RWPE2 (cell line): ENCODE measurements at regions not wholly inside any gene's neighbourhood (a gene's known extent, or its start where the extent isn't known, plus 50 kb on each side); places are given as distances from the start of the nearest gene placed in this dataset.
A peak's percentile ranks its signal among the peaks of the same experiment; 100 is the strongest.
"Not testable (repeated sequence)": the region's sequence is repeated elsewhere in the genome, so short reads cannot be mapped to it uniquely, and the experiment has no call there.

Experiments used
- ATAC-seq: fragments of 200-7000 bp; cut with Tn5 transposase; 3 replicates; pipeline ENCODE4 v1.9.1; 2021; ENCODE audit warnings: low read depth
- DNase-seq: peaks from one replicate; pipeline ENCODE4 v3.0.0-alpha.2; 2020; ENCODE audit warnings: low spot score
- H3K27ac ChIP-seq: fragments of 450-650 bp; 2 replicates; pipeline ENCODE4 v1.5.1; 2017; ENCODE audit warnings: mild to moderate bottlenecking; ENCODE audit not compliant: poor library complexity, severe bottlenecking
- H3K27me3 ChIP-seq: fragments of 250-450 bp; sonication (Bioruptor Pico); 2 replicates; pipeline ENCODE4 v1.5.1; 2021; ENCODE audit warnings: mild to moderate bottlenecking, moderate library complexity; ENCODE audit not compliant: insufficient read depth, poor library complexity, severe bottlenecking
- H3K36me3 ChIP-seq: fragments of 250-450 bp; sonication (Bioruptor Pico); 2 replicates; pipeline ENCODE4 v1.5.1; 2020; ENCODE audit warnings: low read depth, mild to moderate bottlenecking, moderate library complexity
- H3K4me1 ChIP-seq: fragments of 250-450 bp; sonication (Bioruptor Pico); 2 replicates; pipeline ENCODE4 v1.5.1; 2021; ENCODE audit warnings: mild to moderate bottlenecking, moderate library complexity; ENCODE audit not compliant: insufficient read depth, poor library complexity, severe bottlenecking
- H3K4me3 ChIP-seq: fragments of 250-450 bp; sonication (Bioruptor Pico); 2 replicates; pipeline ENCODE4 v1.5.1; 2021; ENCODE audit warnings: mild to moderate bottlenecking, moderate library complexity; ENCODE audit not compliant: severe bottlenecking
- H3K9me3 ChIP-seq: fragments of 250-450 bp; sonication (Bioruptor Pico); 2 replicates; pipeline ENCODE4 v1.5.1; 2021; ENCODE audit warnings: mild to moderate bottlenecking, moderate library complexity; ENCODE audit not compliant: severe bottlenecking
- TF ChIP-seq, protein P1 (sequence below): fragments of 450-650 bp; IDR thresholded peaks from one replicate; pipeline ENCODE4 v1.5.1; 2017; ENCODE audit warnings: mild to moderate bottlenecking, moderate library complexity; ENCODE audit not compliant: poor library complexity, severe bottlenecking

DNA sequence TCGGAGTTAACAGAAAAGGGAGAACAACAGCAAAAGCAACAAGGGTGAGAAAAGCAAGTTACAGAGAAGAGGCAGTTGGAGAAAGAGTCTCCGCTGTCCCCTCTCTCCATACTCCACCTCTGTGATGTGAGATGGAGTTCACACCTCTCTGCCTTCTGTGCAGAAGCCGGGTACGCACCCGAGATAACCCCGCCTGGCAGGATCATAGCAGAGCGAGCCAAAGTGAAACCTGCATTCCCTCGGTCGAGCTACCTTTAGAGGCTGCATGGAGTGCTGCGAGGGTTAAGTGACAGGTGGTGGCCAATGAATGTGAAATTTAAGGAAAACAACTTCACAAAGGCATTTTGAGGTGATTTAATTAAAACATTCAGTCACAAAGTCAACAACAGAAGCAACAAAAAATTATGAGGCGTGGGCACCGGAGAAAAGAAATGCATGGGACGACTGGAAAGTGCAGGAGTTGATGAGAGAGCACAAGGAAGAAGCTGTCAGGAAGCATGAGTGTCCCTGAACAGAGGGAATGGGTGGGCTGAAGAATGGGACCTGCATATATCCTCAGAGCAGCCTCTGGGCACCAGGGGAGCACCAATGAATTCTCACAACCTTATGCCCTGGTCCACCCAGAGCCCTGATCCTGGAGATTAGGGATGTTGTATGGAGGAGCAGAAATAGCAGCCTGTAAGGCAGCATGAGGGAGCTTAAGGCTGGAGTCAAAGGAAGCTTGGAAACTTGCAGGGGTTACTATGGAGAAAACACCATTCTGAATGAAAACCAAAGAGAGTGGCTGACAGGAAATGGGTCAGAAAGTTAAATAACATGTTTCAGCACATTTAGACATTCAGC is 208.3 kb downstream of the EMP1 start:
- ATAC-seq (peak; percentile 45; the same call in 1 of the 3 replicates), DNase-seq (no peak)
- TF ChIP-seq, protein P1, sequence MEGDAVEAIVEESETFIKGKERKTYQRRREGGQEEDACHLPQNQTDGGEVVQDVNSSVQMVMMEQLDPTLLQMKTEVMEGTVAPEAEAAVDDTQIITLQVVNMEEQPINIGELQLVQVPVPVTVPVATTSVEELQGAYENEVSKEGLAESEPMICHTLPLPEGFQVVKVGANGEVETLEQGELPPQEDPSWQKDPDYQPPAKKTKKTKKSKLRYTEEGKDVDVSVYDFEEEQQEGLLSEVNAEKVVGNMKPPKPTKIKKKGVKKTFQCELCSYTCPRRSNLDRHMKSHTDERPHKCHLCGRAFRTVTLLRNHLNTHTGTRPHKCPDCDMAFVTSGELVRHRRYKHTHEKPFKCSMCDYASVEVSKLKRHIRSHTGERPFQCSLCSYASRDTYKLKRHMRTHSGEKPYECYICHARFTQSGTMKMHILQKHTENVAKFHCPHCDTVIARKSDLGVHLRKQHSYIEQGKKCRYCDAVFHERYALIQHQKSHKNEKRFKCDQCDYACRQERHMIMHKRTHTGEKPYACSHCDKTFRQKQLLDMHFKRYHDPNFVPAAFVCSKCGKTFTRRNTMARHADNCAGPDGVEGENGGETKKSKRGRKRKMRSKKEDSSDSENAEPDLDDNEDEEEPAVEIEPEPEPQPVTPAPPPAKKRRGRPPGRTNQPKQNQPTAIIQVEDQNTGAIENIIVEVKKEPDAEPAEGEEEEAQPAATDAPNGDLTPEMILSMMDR = no peak
- H3K27me3 ChIP-seq = no peaks in the 10 kb centered on the region
- no peaks in the 10 kb centered on the region for H3K9me3 ChIP-seq
- H3K4me1 ChIP-seq = no peaks in the 10 kb centered on the region
- H3K27ac ChIP-seq = no peak overlapping the region
- H3K36me3 ChIP-seq = no peaks in the 10 kb centered on the region
- no peak overlapping the region for H3K4me3 ChIP-seq

DNA sequence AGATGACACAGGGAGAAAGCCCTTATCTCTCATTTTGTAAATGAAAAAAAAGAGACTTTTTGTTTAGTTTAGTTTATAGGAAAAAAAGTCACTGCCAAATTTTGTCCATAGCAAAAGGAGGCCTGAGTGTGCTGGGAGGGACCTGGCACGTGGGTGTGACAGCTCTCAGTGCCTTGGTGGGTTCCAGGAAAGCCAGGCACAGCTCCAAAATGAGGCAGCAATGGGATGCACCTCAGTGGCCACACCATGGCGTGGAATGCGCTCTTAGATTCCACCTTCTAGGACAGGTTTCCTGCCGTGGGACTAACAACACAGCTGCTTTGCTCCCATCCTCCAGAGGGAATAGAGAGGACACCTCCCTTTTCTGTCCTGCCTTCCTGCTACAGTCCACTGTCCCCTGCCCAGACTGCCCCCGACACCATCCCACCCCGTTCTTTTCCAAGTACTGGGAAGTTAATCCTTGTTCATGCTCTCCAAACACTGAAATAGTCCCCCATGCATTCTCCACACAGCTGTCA is 207.6 kb downstream of the EMP1 start:
- H3K9me3 ChIP-seq = no peaks in the 10 kb centered on the region
- no peak for ATAC-seq

DNA sequence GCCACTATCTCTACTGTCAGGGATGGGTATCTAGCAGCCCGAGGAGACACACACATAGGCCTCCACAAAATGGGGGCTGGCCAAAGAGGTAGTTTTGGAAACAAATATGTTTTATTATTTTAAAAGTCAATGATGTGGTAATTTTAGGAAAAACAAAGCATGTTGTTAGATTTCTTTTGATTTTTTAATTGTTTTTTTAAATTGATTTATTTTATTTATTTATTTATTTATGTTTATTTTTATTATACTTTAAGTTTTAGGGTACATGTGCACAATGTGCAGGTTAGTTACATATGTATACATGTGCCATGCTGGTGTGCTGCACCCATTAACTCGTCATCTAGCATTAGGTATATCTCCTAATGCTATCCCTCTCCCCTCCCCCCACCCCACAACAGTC is 194.8 kb downstream of the EMP1 start:
- not testable (repeated sequence) for H3K36me3 ChIP-seq, DNase-seq, H3K9me3 ChIP-seq, H3K27me3 ChIP-seq, ATAC-seq, H3K27ac ChIP-seq, H3K4me1 ChIP-seq, H3K4me3 ChIP-seq

More for the DNA sequence above, 207.6 kb downstream of the EMP1 start:
- H3K27ac ChIP-seq = no peak overlapping the region
- TF ChIP-seq, protein P1 = no peak
- H3K4me3 ChIP-seq = no peak overlapping the region
- no peak for DNase-seq
- no peaks in the 10 kb centered on the region for H3K36me3 ChIP-seq
- no peaks in the 10 kb centered on the region for H3K27me3 ChIP-seq
- H3K4me1 ChIP-seq = no peaks in the 10 kb centered on the region

DNA sequence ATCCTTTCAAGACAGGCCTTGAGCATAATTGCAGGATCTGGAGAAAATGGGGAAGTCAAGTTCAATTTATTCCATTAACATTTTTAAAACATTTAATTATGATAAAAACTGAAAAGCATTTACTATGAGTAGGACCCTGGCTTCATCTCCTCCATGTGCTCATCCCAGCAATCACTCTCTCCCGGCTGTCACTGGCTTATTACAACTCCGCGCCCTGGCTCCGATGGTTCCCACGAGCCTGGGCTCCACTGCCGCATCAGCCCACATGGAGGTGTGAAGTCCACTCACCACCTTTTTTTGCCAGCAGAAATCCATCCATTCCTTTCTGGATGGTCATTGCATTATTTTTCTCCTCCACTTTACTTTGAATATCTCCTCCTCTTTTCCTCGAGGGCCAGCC is 194.4 kb downstream of the EMP1 start:
- no peak for ATAC-seq
- TF ChIP-seq, protein P1 = no peak
- Histone ChIP-seq H3K4me3 (no peak overlapping the region), H3K36me3 (no peaks in the 10 kb centered on the region), H3K9me3 (no peaks in the 10 kb centered on the region), H3K4me1 (no peaks in the 10 kb centered on the region), H3K27ac (no peak overlapping the region), H3K27me3 (no peaks in the 10 kb centered on the region)
- DNase-seq = no peak

DNA sequence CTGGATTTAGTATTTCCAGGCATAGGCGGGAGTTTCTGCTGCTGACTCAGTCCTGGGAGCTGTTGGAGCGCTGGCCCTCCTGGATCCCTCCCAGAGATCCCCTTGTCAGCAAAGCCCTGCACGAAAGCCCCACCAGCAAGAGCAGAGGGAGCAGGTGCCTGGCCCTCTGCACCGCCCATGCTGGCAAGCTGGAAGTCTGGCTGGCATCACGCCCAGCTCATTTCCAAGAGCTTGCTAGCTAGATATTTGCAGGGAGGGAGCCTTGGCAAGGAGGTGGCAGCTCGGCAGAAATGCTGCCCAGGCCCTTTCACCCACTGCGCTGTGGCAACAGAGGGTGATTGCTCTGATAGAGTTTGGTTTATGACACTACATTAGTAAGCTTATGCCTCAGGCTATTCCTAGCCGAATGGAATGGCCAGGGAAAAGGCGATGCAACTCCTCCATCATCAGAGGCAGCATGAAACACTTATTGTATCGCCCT is 193.9 kb downstream of the EMP1 start:
- Histone ChIP-seq H3K27ac (no peak overlapping the region), H3K4me3 (no peak overlapping the region), H3K27me3 (no peaks in the 10 kb centered on the region), H3K4me1 (no peaks in the 10 kb centered on the region), H3K9me3 (no peaks in the 10 kb centered on the region), H3K36me3 (no peaks in the 10 kb centered on the region)
- TF ChIP-seq, protein P1 = no peak
- ATAC-seq = peak; percentile 97
- DNase-seq = peak; percentile 76
